Activated T-helper 1 cell treated with anti-CD3 and anti-CD28 coated beads, Interleukin-12 subunit alpha, Interleukin-12 subunit beta, Interleukin-2, Interleukin-4 antibody, amounts not matched to agents 30 ng/mL and 10 ng/mL and 1 ng/mL, durations not matched to agents 14 hours and 24 hours and 36 hours (primary cell): ENCODE measurements at regions not wholly inside any gene's neighbourhood (a gene's known extent, or its start where the extent isn't known, plus 50 kb on each side); places are given as distances from the start of the nearest gene placed in this dataset.
"Not testable (repeated sequence)": the region's sequence is repeated elsewhere in the genome, so short reads cannot be mapped to it uniquely, and the experiment has no call there.

Experiments used
- DNase-seq: peaks from one replicate; pipeline ENCODE4 v3.0.0; 2021; ENCODE audit warnings: low spot score
- H3K27ac Mint-ChIP-seq: one replicate; pipeline ENCODE4 v1.8.0; 2021; ENCODE audit warnings: mild to moderate bottlenecking, mixed read lengths
- H3K27me3 Mint-ChIP-seq: one replicate; pipeline ENCODE4 v1.8.0; 2022; ENCODE audit warnings: mild to moderate bottlenecking, moderate library complexity, mixed read lengths; ENCODE audit not compliant: insufficient read depth
- H3K36me3 Mint-ChIP-seq: one replicate; pipeline ENCODE4 v1.8.0; 2021; ENCODE audit warnings: low read depth, mixed read lengths
- H3K4me1 Mint-ChIP-seq: one replicate; pipeline ENCODE4 v1.8.0; 2021; ENCODE audit warnings: low read depth, mixed read lengths
- H3K4me3 Mint-ChIP-seq: one replicate; pipeline ENCODE4 v1.8.0; 2021; ENCODE audit warnings: mild to moderate bottlenecking, moderate library complexity, mixed read lengths
- H3K9me3 Mint-ChIP-seq: one replicate; pipeline ENCODE4 v1.8.0; 2021; ENCODE audit warnings: mixed read lengths
- intact Hi-C: fragments of 100-400 bp; cut with micrococcal nuclease; formaldehyde crosslinking; loops from one replicate; pipeline ENCODE4 v1.15.1; 2024

GRCh38 chr14:106287506-106287905 lies 761.1 kb downstream of the TMEM121 start:
- no peak overlapping the region for H3K4me3 Mint-ChIP-seq
- no peak for DNase-seq
- intact Hi-C loops: no loop called here
- H3K36me3 Mint-ChIP-seq: no peaks in the 10 kb centered on the region
- H3K27ac Mint-ChIP-seq: no peak overlapping the region
- H3K27me3 Mint-ChIP-seq: peaks cover 23% of the 10 kb centered on the region
- no peaks in the 10 kb centered on the region for H3K4me1 Mint-ChIP-seq
- H3K9me3 Mint-ChIP-seq: no peaks in the 10 kb centered on the region

GRCh38 chr14:106291626-106292025 lies 765.2 kb downstream of the TMEM121 start:
- peaks cover 40% of the 10 kb centered on the region for H3K27me3 Mint-ChIP-seq
- DNase-seq: no peak
- no peak overlapping the region for H3K27ac Mint-ChIP-seq
- H3K4me1 Mint-ChIP-seq: no peaks in the 10 kb centered on the region
- no peaks in the 10 kb centered on the region for H3K9me3 Mint-ChIP-seq
- H3K36me3 Mint-ChIP-seq: no peaks in the 10 kb centered on the region
- intact Hi-C loops: no loop called here
- no peak overlapping the region for H3K4me3 Mint-ChIP-seq

- intact Hi-C loops: no loop called here
- Mint-ChIP-seq H3K36me3 (no peaks in the 10 kb centered on the region), H3K27ac (no peak overlapping the region), H3K27me3 (peaks cover 49% of the 10 kb centered on the region), H3K9me3 (no peaks in the 10 kb centered on the region), H3K4me1 (no peaks in the 10 kb centered on the region), H3K4me3 (no peak overlapping the region)
- DNase-seq: no peak
These were observed 767.9 kb downstream of the TMEM121 start for GRCh38 chr14:106294324-106294723.

GRCh38 chr14:106300951-106301510 lies 774.6 kb downstream of the TMEM121 start:
- H3K4me3 Mint-ChIP-seq, DNase-seq, intact Hi-C loops, H3K9me3 Mint-ChIP-seq, H3K27ac Mint-ChIP-seq, H3K4me1 Mint-ChIP-seq, H3K36me3 Mint-ChIP-seq: not testable (repeated sequence)
- peaks cover 20% of the 10 kb centered on the region for H3K27me3 Mint-ChIP-seq

- H3K36me3 Mint-ChIP-seq, H3K4me3 Mint-ChIP-seq, H3K27ac Mint-ChIP-seq, H3K9me3 Mint-ChIP-seq, DNase-seq, intact Hi-C loops, H3K4me1 Mint-ChIP-seq: not testable (repeated sequence)
- peaks cover 19% of the 10 kb centered on the region for H3K27me3 Mint-ChIP-seq
These were observed 775.2 kb downstream of the TMEM121 start for GRCh38 chr14:106301609-106302008.

GRCh38 chr14:106302661-106303060 lies 776.3 kb downstream of the TMEM121 start:
- peaks cover 10% of the 10 kb centered on the region for H3K4me1 Mint-ChIP-seq
- intact Hi-C loops: no loop called here
- H3K27ac Mint-ChIP-seq: no peak overlapping the region
- DNase-seq: no peak
- no peaks in the 10 kb centered on the region for H3K9me3 Mint-ChIP-seq
- H3K4me3 Mint-ChIP-seq: no peak overlapping the region
- H3K36me3 Mint-ChIP-seq: no peaks in the 10 kb centered on the region
- peaks cover 13% of the 10 kb centered on the region for H3K27me3 Mint-ChIP-seq

- Mint-ChIP-seq H3K27me3 (peaks cover 9% of the 10 kb centered on the region), H3K9me3 (peaks cover 4% of the 10 kb centered on the region), H3K4me3 (no peak overlapping the region), H3K36me3 (no peaks in the 10 kb centered on the region), H3K4me1 (peaks cover 10% of the 10 kb centered on the region), H3K27ac (no peak overlapping the region)
- intact Hi-C loops: no loop called here
- no peak for DNase-seq
These were observed 777.9 kb downstream of the TMEM121 start for GRCh38 chr14:106304271-106304670.

GRCh38 chr14:106308839-106309389 lies 782.5 kb downstream of the TMEM121 start:
- H3K9me3 Mint-ChIP-seq: peaks cover 5% of the 10 kb centered on the region
- intact Hi-C loops: loop anchor here (1.0 to 5.0 kb wide), 2 partner anchors 108 to 353 kb away; no protein-coding TSS in a partner anchor
- no peaks in the 10 kb centered on the region for H3K4me1 Mint-ChIP-seq
- peak; percentile 88 for DNase-seq
- no peaks in the 10 kb centered on the region for H3K36me3 Mint-ChIP-seq
- H3K27ac Mint-ChIP-seq: peak overlapping the region; percentile 37
- H3K27me3 Mint-ChIP-seq: peaks cover 16% of the 10 kb centered on the region
- H3K4me3 Mint-ChIP-seq: no peak overlapping the region

GRCh38 chr14:106309423-106309822 lies 783.0 kb downstream of the TMEM121 start:
- Mint-ChIP-seq H3K36me3 (no peaks in the 10 kb centered on the region), H3K4me3 (no peak overlapping the region), H3K4me1 (no peaks in the 10 kb centered on the region), H3K9me3 (peaks cover 5% of the 10 kb centered on the region), H3K27me3 (peaks cover 21% of the 10 kb centered on the region), H3K27ac (no peak overlapping the region)
- intact Hi-C loops: loop anchor here (5.0 kb wide), 1 partner anchor 353 kb away; no protein-coding TSS in a partner anchor
- DNase-seq: no peak

GRCh38 chr14:106315436-106315835 lies 789.1 kb downstream of the TMEM121 start:
- H3K4me3 Mint-ChIP-seq: no peak overlapping the region
- H3K36me3 Mint-ChIP-seq: no peaks in the 10 kb centered on the region
- H3K27ac Mint-ChIP-seq: no peak overlapping the region
- no peaks in the 10 kb centered on the region for H3K9me3 Mint-ChIP-seq
- no peaks in the 10 kb centered on the region for H3K4me1 Mint-ChIP-seq
- peaks cover 20% of the 10 kb centered on the region for H3K27me3 Mint-ChIP-seq
- intact Hi-C loops: no loop called here
- DNase-seq: no peak

GRCh38 chr14:106317593-106317992 lies 791.2 kb downstream of the TMEM121 start:
- intact Hi-C loops: no loop called here
- no peak overlapping the region for H3K27ac Mint-ChIP-seq
- H3K4me1 Mint-ChIP-seq: no peaks in the 10 kb centered on the region
- H3K4me3 Mint-ChIP-seq: no peak overlapping the region
- no peaks in the 10 kb centered on the region for H3K9me3 Mint-ChIP-seq
- no peaks in the 10 kb centered on the region for H3K36me3 Mint-ChIP-seq
- peaks cover 22% of the 10 kb centered on the region for H3K27me3 Mint-ChIP-seq
- no peak for DNase-seq

GRCh38 chr14:106318700-106319099 lies 792.3 kb downstream of the TMEM121 start:
- no peaks in the 10 kb centered on the region for H3K9me3 Mint-ChIP-seq
- no peak overlapping the region for H3K27ac Mint-ChIP-seq
- H3K36me3 Mint-ChIP-seq: no peaks in the 10 kb centered on the region
- intact Hi-C loops: no loop called here
- H3K27me3 Mint-ChIP-seq: peaks cover 25% of the 10 kb centered on the region
- H3K4me3 Mint-ChIP-seq: no peak overlapping the region
- peak; percentile 26 for DNase-seq
- H3K4me1 Mint-ChIP-seq: no peaks in the 10 kb centered on the region

- intact Hi-C loops, H3K9me3 Mint-ChIP-seq, H3K4me1 Mint-ChIP-seq, H3K36me3 Mint-ChIP-seq, H3K4me3 Mint-ChIP-seq, DNase-seq, H3K27ac Mint-ChIP-seq: not testable (repeated sequence)
- peaks cover 20% of the 10 kb centered on the region for H3K27me3 Mint-ChIP-seq
These were observed 797.6 kb downstream of the TMEM121 start for GRCh38 chr14:106323970-106324369.

GRCh38 chr14:106327234-106327633 lies 800.9 kb downstream of the TMEM121 start:
- Mint-ChIP-seq H3K27ac (no peak overlapping the region), H3K9me3 (no peaks in the 10 kb centered on the region), H3K27me3 (peaks cover 30% of the 10 kb centered on the region), H3K4me1 (no peaks in the 10 kb centered on the region), H3K4me3 (no peak overlapping the region), H3K36me3 (no peaks in the 10 kb centered on the region)
- intact Hi-C loops: loop anchor here (1.0 kb wide), 1 partner anchor 24 kb away; no protein-coding TSS in a partner anchor
- DNase-seq: no peak
